IgD-negative memory B cell (primary cell): ENCODE measurements at regions not wholly inside any gene's neighbourhood (a gene's known extent, or its start where the extent isn't known, plus 50 kb on each side); places are given as distances from the start of the nearest gene placed in this dataset.
"Not testable (repeated sequence)": the region's sequence is repeated elsewhere in the genome, so short reads cannot be mapped to it uniquely, and the experiment has no call there.

ENCODE experiments used
- H3K27ac Mint-ChIP-seq, 3 donors: one replicate each; pipeline ENCODE4 v1.8.0; 2020 to 2022; ENCODE audit warnings: mild to moderate bottlenecking in 3 of 3, mixed read lengths in 3 of 3, moderate library complexity in 1 of 3
- H3K27me3 Mint-ChIP-seq: one replicate; pipeline ENCODE4 v1.8.0; 2021; ENCODE audit warnings: mixed read lengths
- H3K36me3 Mint-ChIP-seq: one replicate; pipeline ENCODE4 v1.8.0; 2020; ENCODE audit warnings: mild to moderate bottlenecking, mixed read lengths
- H3K4me1 Mint-ChIP-seq, 3 donors: one replicate each; pipeline ENCODE4 v1.8.0; 2020 to 2022; ENCODE audit warnings: mixed read lengths in 3 of 3, mild to moderate bottlenecking in 1 of 3
- H3K4me3 Mint-ChIP-seq, 4 donors: one replicate each; pipeline ENCODE4 v1.8.0; 2020 to 2022; ENCODE audit warnings: mild to moderate bottlenecking in 4 of 4, mixed read lengths in 4 of 4, moderate library complexity in 3 of 4
- H3K9me3 Mint-ChIP-seq, 3 donors: one replicate each; pipeline ENCODE4 v1.8.0; 2020 to 2021; ENCODE audit warnings: mixed read lengths in 3 of 3, mild to moderate bottlenecking in 1 of 3

DNA sequence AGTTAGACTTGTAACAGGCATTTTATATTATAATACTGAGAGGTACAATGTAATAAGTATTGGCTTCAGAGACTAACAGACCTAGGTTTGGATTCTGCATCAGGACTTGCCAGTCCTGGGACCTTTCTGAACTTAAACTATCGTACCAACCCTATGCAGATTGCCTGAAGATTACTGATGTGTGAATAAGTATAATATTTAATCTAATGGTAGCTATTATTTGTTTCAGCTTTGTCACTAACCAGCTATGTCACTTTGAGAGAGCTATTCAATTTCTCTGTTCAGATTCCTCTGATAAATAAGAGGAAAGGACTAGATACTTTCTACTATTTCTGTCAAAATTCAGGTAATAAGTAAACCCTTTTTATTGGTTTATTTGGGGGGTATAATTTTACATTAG lies 184.4 kb upstream of the NECTIN3 start:
- H3K4me1 Mint-ChIP-seq: no peaks in the 10 kb centered on the region
- peaks cover 0 to 3% (median 2%) of the 10 kb centered on the region in 3 donors for H3K9me3 Mint-ChIP-seq
- no peaks in the 10 kb centered on the region for H3K27me3 Mint-ChIP-seq
- no peak overlapping the region for H3K4me3 Mint-ChIP-seq
- H3K27ac Mint-ChIP-seq: no peak overlapping the region
- no peaks in the 10 kb centered on the region for H3K36me3 Mint-ChIP-seq

- not testable (repeated sequence) for H3K4me1 Mint-ChIP-seq, H3K9me3 Mint-ChIP-seq, H3K36me3 Mint-ChIP-seq, H3K4me3 Mint-ChIP-seq, H3K27me3 Mint-ChIP-seq
- H3K27ac Mint-ChIP-seq: peak overlapping the region in 1 of 3 donors; percentile 80
Observed at GRCh38 chr3:110888625-110889375, 182.8 kb upstream of the NECTIN3 start.

DNA sequence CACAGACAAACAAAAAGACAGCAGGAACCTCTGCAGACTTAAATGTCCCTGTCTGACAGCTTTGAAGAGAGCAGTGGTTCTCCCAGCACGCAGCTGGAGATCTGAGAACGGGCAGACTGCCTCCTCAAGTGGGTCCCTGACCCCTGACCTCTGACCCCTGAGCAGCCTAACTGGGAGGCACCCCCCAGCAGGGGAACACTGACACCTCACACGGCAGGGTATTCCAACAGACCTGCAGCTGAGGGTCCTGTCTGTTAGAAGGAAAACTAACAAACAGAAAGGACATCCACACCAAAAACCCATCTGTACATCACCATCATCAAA lies 182.3 kb upstream of the NECTIN3 start:
- not testable (repeated sequence) for H3K27ac Mint-ChIP-seq, H3K27me3 Mint-ChIP-seq, H3K4me1 Mint-ChIP-seq, H3K9me3 Mint-ChIP-seq, H3K4me3 Mint-ChIP-seq, H3K36me3 Mint-ChIP-seq

- Mint-ChIP-seq H3K27me3 (peaks cover 1% of the 10 kb centered on the region), H3K27ac (no peak overlapping the region), H3K9me3 (peaks cover 0 to 4% (median 0%) of the 10 kb centered on the region in 3 donors), H3K36me3 (no peaks in the 10 kb centered on the region), H3K4me1 (no peaks in the 10 kb centered on the region), H3K4me3 (no peak overlapping the region)
Observed at GRCh38 chr3:110894574-110894973, 177.0 kb upstream of the NECTIN3 start.

- Mint-ChIP-seq H3K4me1 (no peaks in the 10 kb centered on the region), H3K27me3 (peaks cover 1% of the 10 kb centered on the region), H3K9me3 (peaks cover 0 to 4% (median 0%) of the 10 kb centered on the region in 3 donors), H3K36me3 (no peaks in the 10 kb centered on the region), H3K4me3 (no peak overlapping the region), H3K27ac (no peak overlapping the region)
Observed at GRCh38 chr3:110895054-110895453, 176.6 kb upstream of the NECTIN3 start.

GRCh38 chr3:110897046-110897445 lies 174.6 kb upstream of the NECTIN3 start:
- Mint-ChIP-seq H3K9me3 (peaks cover 0 to 2% (median 0%) of the 10 kb centered on the region in 3 donors), H3K4me3 (no peak overlapping the region), H3K36me3 (no peaks in the 10 kb centered on the region), H3K27ac (no peak overlapping the region), H3K4me1 (no peaks in the 10 kb centered on the region), H3K27me3 (peaks cover 1% of the 10 kb centered on the region)

DNA sequence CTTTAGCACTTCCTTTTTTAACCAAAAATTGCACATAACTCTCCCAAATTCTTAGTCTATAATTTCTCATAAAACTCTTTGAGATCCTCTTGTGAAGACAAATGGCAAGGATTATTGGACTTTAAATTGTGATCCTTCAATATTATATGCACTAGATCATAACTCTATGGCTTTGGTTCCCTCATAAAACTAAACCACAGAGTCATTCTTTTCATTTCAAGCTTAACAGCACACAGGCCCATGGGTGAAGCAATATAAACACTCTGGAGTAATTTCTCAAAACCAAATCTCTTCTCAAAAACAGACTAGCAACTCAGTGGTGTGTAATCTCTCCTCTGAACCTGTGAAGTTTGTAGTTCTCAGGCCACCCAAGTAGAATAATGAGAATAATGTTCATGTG lies 171.0 kb upstream of the NECTIN3 start:
- H3K4me1 Mint-ChIP-seq: no peaks in the 10 kb centered on the region
- peaks cover 1% of the 10 kb centered on the region for H3K27me3 Mint-ChIP-seq
- H3K4me3 Mint-ChIP-seq: no peak overlapping the region
- H3K36me3 Mint-ChIP-seq: no peaks in the 10 kb centered on the region
- no peak overlapping the region for H3K27ac Mint-ChIP-seq
- H3K9me3 Mint-ChIP-seq: peaks cover 0 to 2% (median 0%) of the 10 kb centered on the region in 3 donors

- Mint-ChIP-seq H3K27me3 (no peaks in the 10 kb centered on the region), H3K4me3 (no peak overlapping the region), H3K27ac (no peak overlapping the region), H3K4me1 (no peaks in the 10 kb centered on the region), H3K36me3 (no peaks in the 10 kb centered on the region), H3K9me3 (peaks cover 0 to 4% (median 0%) of the 10 kb centered on the region in 3 donors)
Observed at GRCh38 chr3:110901536-110901935, 170.1 kb upstream of the NECTIN3 start.

GRCh38 chr3:110902453-110903085 lies 169.0 kb upstream of the NECTIN3 start:
- H3K27ac Mint-ChIP-seq: no peak overlapping the region
- H3K27me3 Mint-ChIP-seq: no peaks in the 10 kb centered on the region
- peaks cover 0 to 4% (median 0%) of the 10 kb centered on the region in 3 donors for H3K9me3 Mint-ChIP-seq
- no peak overlapping the region for H3K4me3 Mint-ChIP-seq
- H3K36me3 Mint-ChIP-seq: no peaks in the 10 kb centered on the region
- H3K4me1 Mint-ChIP-seq: no peaks in the 10 kb centered on the region

- no peaks in the 10 kb centered on the region for H3K4me1 Mint-ChIP-seq
- no peaks in the 10 kb centered on the region for H3K36me3 Mint-ChIP-seq
- H3K4me3 Mint-ChIP-seq: peak overlapping the region in 1 of 4 donors; percentile 15
- H3K9me3 Mint-ChIP-seq: peaks cover 0 to 2% (median 0%) of the 10 kb centered on the region in 3 donors
- no peaks in the 10 kb centered on the region for H3K27me3 Mint-ChIP-seq
- H3K27ac Mint-ChIP-seq: no peak overlapping the region
Observed at GRCh38 chr3:110903771-110904519, 167.7 kb upstream of the NECTIN3 start.

DNA sequence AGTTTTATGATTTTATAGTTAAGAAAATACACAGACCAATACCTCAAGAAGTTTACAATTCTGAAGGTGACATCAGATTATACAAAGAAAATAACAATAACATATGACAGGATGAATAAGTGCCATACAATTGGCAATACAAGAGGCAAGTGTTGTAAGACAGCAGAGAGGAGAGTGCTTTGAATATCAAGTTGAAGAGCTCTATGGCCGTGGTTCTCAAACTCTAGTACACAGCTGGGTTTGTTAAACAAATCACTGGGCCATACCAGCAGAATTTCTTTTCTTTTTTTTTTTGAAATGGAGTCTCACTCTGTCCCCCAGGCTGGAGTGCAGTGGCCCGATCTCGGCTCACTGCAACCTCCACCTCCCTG lies 167.1 kb upstream of the NECTIN3 start:
- Mint-ChIP-seq H3K4me1 (no peaks in the 10 kb centered on the region), H3K9me3 (peaks cover 0 to 2% (median 0%) of the 10 kb centered on the region in 3 donors), H3K27me3 (no peaks in the 10 kb centered on the region), H3K36me3 (no peaks in the 10 kb centered on the region), H3K27ac (no peak overlapping the region), H3K4me3 (no peak overlapping the region)

DNA sequence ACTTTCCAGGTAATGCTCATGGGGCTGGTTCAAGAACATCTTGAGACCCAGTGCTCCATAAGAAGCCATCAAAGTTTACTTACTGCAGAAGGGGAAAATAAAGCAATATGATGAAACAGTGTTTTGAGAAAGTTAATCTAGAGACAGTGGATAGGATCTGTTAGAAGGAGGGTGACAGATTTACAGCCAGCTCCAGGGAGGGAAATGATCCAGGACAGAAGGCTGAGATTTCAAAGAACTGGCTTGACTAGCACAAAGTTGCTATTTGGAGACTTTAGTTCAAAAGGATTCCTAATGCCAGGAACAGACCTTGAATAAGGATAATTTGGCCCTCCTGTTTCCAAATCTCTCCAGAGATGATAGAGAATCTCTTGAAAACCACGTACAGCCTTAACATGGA lies 166.5 kb upstream of the NECTIN3 start:
- Mint-ChIP-seq H3K36me3 (no peaks in the 10 kb centered on the region), H3K4me3 (no peak overlapping the region)

GRCh38 chr3:110909839-110910238 lies 161.8 kb upstream of the NECTIN3 start:
- Mint-ChIP-seq H3K27ac (no peak overlapping the region), H3K4me3 (no peak overlapping the region), H3K27me3 (no peaks in the 10 kb centered on the region), H3K36me3 (no peaks in the 10 kb centered on the region), H3K4me1 (no peaks in the 10 kb centered on the region), H3K9me3 (peaks cover 0 to 5% (median 0%) of the 10 kb centered on the region in 3 donors)

More for the DNA sequence above, 166.5 kb upstream of the NECTIN3 start:
- Mint-ChIP-seq H3K4me1 (no peaks in the 10 kb centered on the region), H3K27me3 (no peaks in the 10 kb centered on the region), H3K27ac (no peak overlapping the region), H3K9me3 (peaks cover 0 to 2% (median 0%) of the 10 kb centered on the region in 3 donors)

DNA sequence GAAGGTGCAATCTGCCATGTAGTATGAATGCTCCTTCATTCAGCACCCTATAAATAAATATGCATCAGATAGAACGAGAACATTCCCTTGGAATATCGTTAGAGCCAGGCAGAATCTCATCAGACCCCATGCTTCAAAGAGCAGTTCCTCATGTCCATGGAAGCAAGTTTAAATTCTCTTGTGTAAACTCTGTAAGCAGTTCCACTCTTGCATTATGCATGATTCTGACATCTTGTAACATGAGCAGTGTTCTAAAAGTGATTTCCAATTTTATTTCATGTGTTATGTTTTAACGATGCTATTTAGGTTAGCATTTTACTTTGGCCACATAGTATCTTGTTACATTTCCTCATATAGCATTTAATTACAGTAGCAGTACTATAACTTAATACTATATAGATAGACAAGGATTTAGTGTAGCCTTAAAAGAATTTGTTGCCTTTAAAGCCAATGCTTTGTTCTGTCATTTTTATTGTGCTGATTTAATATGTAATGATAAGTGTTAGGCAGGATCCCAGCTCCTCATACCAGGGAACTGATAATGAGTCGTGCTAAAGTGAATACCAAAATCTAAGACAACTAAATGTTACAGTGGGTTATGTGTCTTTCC lies 161.2 kb upstream of the NECTIN3 start:
- no peak overlapping the region for H3K27ac Mint-ChIP-seq
- no peak overlapping the region for H3K4me3 Mint-ChIP-seq
- peaks cover 0 to 5% (median 0%) of the 10 kb centered on the region in 3 donors for H3K9me3 Mint-ChIP-seq
- no peaks in the 10 kb centered on the region for H3K27me3 Mint-ChIP-seq
- no peaks in the 10 kb centered on the region for H3K36me3 Mint-ChIP-seq
- H3K4me1 Mint-ChIP-seq: no peaks in the 10 kb centered on the region

DNA sequence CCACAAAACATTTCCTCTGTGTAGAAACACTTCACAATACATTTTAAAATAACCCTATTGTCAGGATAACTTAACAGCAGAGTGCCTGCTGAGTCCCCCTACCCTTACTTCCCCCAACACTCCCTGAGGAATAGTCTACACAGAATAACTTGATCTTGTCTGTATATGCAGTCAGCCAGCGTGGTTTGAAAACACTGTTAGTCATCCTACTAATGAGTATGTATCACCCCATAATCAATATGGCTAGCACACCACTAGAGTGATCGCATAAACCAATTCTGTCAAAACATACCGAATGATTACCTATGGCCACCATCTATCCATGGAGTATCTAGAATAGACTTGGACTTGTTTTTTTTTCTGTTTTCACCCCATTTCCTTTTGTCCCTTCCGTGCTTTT lies 152.7 kb upstream of the NECTIN3 start:
- no peak overlapping the region for H3K27ac Mint-ChIP-seq

More for the DNA sequence above, 152.7 kb upstream of the NECTIN3 start:
- no peaks in the 10 kb centered on the region for H3K36me3 Mint-ChIP-seq
- H3K4me1 Mint-ChIP-seq: no peaks in the 10 kb centered on the region
- H3K27me3 Mint-ChIP-seq: no peaks in the 10 kb centered on the region
- no peak overlapping the region for H3K4me3 Mint-ChIP-seq
- peaks cover 0 to 2% (median 1%) of the 10 kb centered on the region in 3 donors for H3K9me3 Mint-ChIP-seq
